Stimulated activated CD8-positive, alpha-beta memory T cell treated with anti-CD3 and anti-CD28 coated beads, Interleukin-15, amount 100 ng/mL, for 48 hours (primary cell): ENCODE measurements at regions not wholly inside any gene's neighbourhood (a gene's known extent, or its start where the extent isn't known, plus 50 kb on each side); places are given as distances from the start of the nearest gene placed in this dataset.

ENCODE experiments used
- DNase-seq, 2 donors: peaks; one replicate each; pipeline ENCODE4 v3.0.0-alpha.2; 2020; ENCODE audit warnings: low read depth in 2 of 2

GRCh38 chr14:89607453-89607852, 190.4 kb upstream of the FOXN3 start:
- no peak for DNase-seq

- DNase-seq, result no peak
Measured at GRCh38 chr14:89603938-89604480, 187.0 kb upstream of the FOXN3 start.

GRCh38 chr14:89600950-89601826, 184.2 kb upstream of the FOXN3 start:
- no peak for DNase-seq

- DNase-seq, result no peak
Measured at GRCh38 chr14:89600029-89600428, 183.0 kb upstream of the FOXN3 start.

GRCh38 chr14:89598548-89599186, 181.6 kb upstream of the FOXN3 start:
- DNase-seq, result no peak

- DNase-seq, result no peak
Measured at GRCh38 chr14:89592961-89593360, 175.9 kb upstream of the FOXN3 start.

- no peak for DNase-seq
Measured at GRCh38 chr14:89589400-89590118, 172.5 kb upstream of the FOXN3 start.

GRCh38 chr14:89588840-89589296, 171.8 kb upstream of the FOXN3 start:
- no peak for DNase-seq

- no peak for DNase-seq
Measured at GRCh38 chr14:89588016-89588415, 171.0 kb upstream of the FOXN3 start.

- DNase-seq, result no peak
Measured at GRCh38 chr14:89587136-89587420, 170.0 kb upstream of the FOXN3 start.

GRCh38 chr14:89586258-89587135, 169.5 kb upstream of the FOXN3 start:
- peak in 1 of 2 donors; percentile 5 for DNase-seq

GRCh38 chr14:89578156-89578555, 161.1 kb upstream of the FOXN3 start:
- DNase-seq, result no peak

- no peak for DNase-seq
Measured at GRCh38 chr14:89576960-89577359, 159.9 kb upstream of the FOXN3 start.

GRCh38 chr14:89576145-89576927, 159.3 kb upstream of the FOXN3 start:
- DNase-seq, result no peak

GRCh38 chr14:89575386-89576061, 158.5 kb upstream of the FOXN3 start:
- DNase-seq, result no peak

- DNase-seq, result no peak
Measured at GRCh38 chr14:89574420-89574819, 157.4 kb upstream of the FOXN3 start.

GRCh38 chr14:89573399-89573657, 156.3 kb upstream of the FOXN3 start:
- DNase-seq, result no peak

- no peak for DNase-seq
Measured at GRCh38 chr14:89572596-89573398, 155.8 kb upstream of the FOXN3 start.

- DNase-seq, result no peak
Measured at GRCh38 chr14:89571491-89571890, 154.5 kb upstream of the FOXN3 start.
